HepG2 (cell line): ENCODE measurements at regions not wholly inside any gene's neighbourhood (a gene's known extent, or its start where the extent isn't known, plus 50 kb on each side); places are given as distances from the start of the nearest gene placed in this dataset.

Source experiments
- ATAC-seq: fragments of 200-7000 bp; cut with Tn5 transposase; 3 replicates; pipeline ENCODE4 v1.9.1; 2020; ENCODE audit warnings: mild to moderate bottlenecking, moderate library complexity
- BruUV-seq: library from RNA; stranded (reverse); fragments of 400-500 nt; replicated peaks from 2 replicates; lab custom pipeline; 2021; lab: Mats Ljungman, UMichigan
- CTCF ChIA-PET: fragments of 300-600 bp; formaldehyde crosslinking; extraction: SDS; loops from one replicate; lab custom pipeline; 2021; ENCODE audit warnings: low total read pairs, inconsistent platforms, low intra/inter-chr PET ratio; lab: Yijun Ruan, JAX
- POLR2A ChIA-PET: fragments of 350-600 bp; sonication (Branson Sonifier 250); formaldehyde crosslinking; loops from one replicate; lab custom pipeline; 2020; ENCODE audit warnings: antibody characterized with exemption, inconsistent platforms; lab: Yijun Ruan, JAX
- DNase-seq: peaks from one replicate; pipeline ENCODE4 v3.0.0-alpha.2; 2015; ENCODE audit warnings: low spot score
- FAIRE-seq: peaks from 3 replicates; lab custom pipeline; 2011; peaks lifted over from hg19 to GRCh38; lab: Jason Lieb, UNC
- H2AFZ ChIP-seq: one replicate; pipeline ENCODE4 v1.6.1; 2011; ENCODE audit warnings: low read length, inconsistent platforms
- H3K27ac ChIP-seq: fragments of 300-600 bp; 3 replicates; pipeline ENCODE4 v1.8.0; 2011; ENCODE audit warnings: mixed run types, mild to moderate bottlenecking, mixed read lengths, low read length, inconsistent platforms; ENCODE audit not compliant: insufficient read depth; ENCODE audit errors: extremely low read length
- H3K27me3 ChIP-seq, 2 experiments: fragments of 200-600 bp in 1 of 2; 2 replicates in 1 of 2; 3 replicates in 1 of 2; pipeline versions ENCODE4 v1.6.0 to v1.8.0; 2011; ENCODE audit warnings: low read length in 2 of 2, mild to moderate bottlenecking in 2 of 2, moderate library complexity in 2 of 2, inconsistent platforms in 1 of 2; ENCODE audit not compliant: insufficient read depth in 2 of 2, control insufficient read depth in 1 of 2
- H3K36me3 ChIP-seq, 2 experiments: fragments of 200-600 bp in 1 of 2; replicated peaks in 1 of 2; 2 replicates in 1 of 2; 3 replicates in 1 of 2; pipeline versions ENCODE4 v1.5.1 to v1.8.0; 2011; ENCODE audit warnings: low read length in 2 of 2, inconsistent platforms in 1 of 2; ENCODE audit not compliant: insufficient read depth in 2 of 2, control insufficient read depth in 1 of 2
- H3K4me1 ChIP-seq: 2 replicates; pipeline ENCODE4 v1.5.1; 2012; ENCODE audit warnings: low read length, inconsistent platforms; ENCODE audit not compliant: insufficient read depth
- H3K4me2 ChIP-seq: 2 replicates; pipeline ENCODE4 v1.6.0; 2011; ENCODE audit warnings: low read depth, low read length, inconsistent platforms
- H3K4me3 ChIP-seq, 3 experiments: fragments of 200-600 bp in 1 of 3; sonication (generic), shearing (Covaris generic) in 1 of 3; replicated peaks in 1 of 3; 2 replicates each; pipeline ENCODE4 v1.5.1; 2011 to 2016; ENCODE audit warnings: low read length in 3 of 3, inconsistent platforms in 2 of 3, low read depth in 2 of 3, mild to moderate bottlenecking in 2 of 3, control low read depth in 1 of 3, mixed read lengths in 1 of 3; ENCODE audit not compliant: insufficient read depth in 1 of 3
- H3K79me2 ChIP-seq: one replicate; pipeline ENCODE4 v1.6.1; 2011; ENCODE audit warnings: low read length, inconsistent platforms; ENCODE audit not compliant: insufficient read depth
- H3K9ac ChIP-seq: 2 replicates; pipeline ENCODE4 v1.6.0; 2011; ENCODE audit warnings: mild to moderate bottlenecking, low read depth, low read length, inconsistent platforms; ENCODE audit not compliant: insufficient read depth
- H3K9me3 ChIP-seq: 2 replicates; pipeline ENCODE4 v1.5.1; 2012; ENCODE audit warnings: mild to moderate bottlenecking, low read length
- H4K20me1 ChIP-seq: 2 replicates; pipeline ENCODE4 v1.6.0; 2011; ENCODE audit warnings: inconsistent platforms, mild to moderate bottlenecking, low read length, moderate library complexity; ENCODE audit not compliant: insufficient read depth
- CHCHD3 ChIP-seq: sonication (generic); formaldehyde crosslinking; IDR thresholded peaks from 2 replicates; pipeline ENCODE4 v1.8.0; 2022; ENCODE audit warnings: mild to moderate bottlenecking, missing genetic modification reagents, moderate library complexity
- HIC2 ChIP-seq: sonication (generic); formaldehyde crosslinking; IDR thresholded peaks from 2 replicates; pipeline ENCODE4 v1.9.0; 2022; ENCODE audit warnings: low read depth, missing genetic modification reagents
- KDM6A ChIP-seq: IDR thresholded peaks from 2 replicates; pipeline ENCODE4 v1.6.1; 2016; ENCODE audit warnings: low read depth
- SNRNP70 ChIP-seq: fragments of 200-400 bp; formaldehyde crosslinking; IDR thresholded peaks from 2 replicates; pipeline ENCODE4 v1.6.1; 2017; ENCODE audit warnings: mild to moderate bottlenecking, low read depth, low read length, moderate library complexity
- TBP ChIP-seq: sonication (generic); formaldehyde crosslinking; IDR thresholded peaks from 2 replicates; pipeline ENCODE4 v1.5.0; 2020; ENCODE audit warnings: missing genetic modification reagents
- TFE3 ChIP-seq: IDR thresholded peaks from 2 replicates; pipeline ENCODE4 v1.6.1; 2016
- ZNF326 ChIP-seq: sonication (generic); formaldehyde crosslinking; IDR thresholded peaks from 2 replicates; pipeline ENCODE4 v1.4.0; 2020; ENCODE audit warnings: missing genetic modification reagents, borderline replicate concordance
- ZNF550 ChIP-seq: sonication (generic); formaldehyde crosslinking; IDR thresholded peaks from 2 replicates; pipeline ENCODE4 v1.4.0; 2020; ENCODE audit warnings: mild to moderate bottlenecking, missing genetic modification reagents, borderline replicate concordance
- WGBS: methylation state at CpG from one replicate; pipeline ENCODE4 v1.1.6; 2017; ENCODE audit warnings: low lambda C conversion rate; 5-methylcytosine and 5-hydroxymethylcytosine counted together
- in situ Hi-C: cut with HindIII; loops from 2 replicates; pipeline ENCODE4 v1.10.0; 2017; ENCODE audit warnings: low pct_unique_long_range_greater_than_20kb; ENCODE audit not compliant: extremely low pct_ligation_motif_present
- intact Hi-C: fragments of 100-400 bp; cut with micrococcal nuclease; formaldehyde crosslinking; loops from one replicate; pipeline ENCODE4 v1.10.0; 2022; ENCODE audit not compliant: unreplicated experiment

GRCh38 chr5:54707841-54708240 lies 190.3 kb downstream of the SNX18 start:
- Histone ChIP-seq H3K79me2 (no peaks in the 10 kb centered on the region), H3K4me1 (no peaks in the 10 kb centered on the region), H2AFZ (no peak overlapping the region), H3K27me3 (peaks cover 0 to 4% of the 10 kb centered on the region in 2 experiments; a peak in 1 of 5 replicates), H3K4me2 (no peak overlapping the region), H3K36me3 (no peaks in the 10 kb centered on the region), H4K20me1 (no peaks in the 10 kb centered on the region), H3K9ac (no peak overlapping the region), H3K4me3 (no peak overlapping the region), H3K9me3 (no peaks in the 10 kb centered on the region), H3K27ac (no peak overlapping the region)
- no peak for TF ChIP-seq ZNF326
- no peak for TF ChIP-seq TBP
- no peak for TF ChIP-seq TFE3 (CRISPR knock-in tag)
- no peak for TF ChIP-seq HIC2 (CRISPR knock-in tag)
- TF ChIP-seq KDM6A (CRISPR knock-in tag), result no peak
- no peak for TF ChIP-seq SNRNP70
- no peak for TF ChIP-seq CHCHD3 (CRISPR knock-in tag)
- no peak for TF ChIP-seq ZNF550 (CRISPR knock-in tag)
- DNase-seq, result no peak
- ChIA-PET CTCF (no interaction called here), POLR2A (no interaction called here)
- WGBS, result 0% methylated on average over 1 of the region's 2 CpGs
- no peak for FAIRE-seq
- intact Hi-C loops, result no loop called here
- no peak for ATAC-seq
- in situ Hi-C loops, result no loop called here
- BruUV-seq, result no TSS peak
